AG04450 (cell line): ENCODE measurements at regions not wholly inside any gene's neighbourhood (a gene's known extent, or its start where the extent isn't known, plus 50 kb on each side); places are given as distances from the start of the nearest gene placed in this dataset.

Experiments used
- CTCF ChIA-PET: fragments of 300-600, 350-600 bp; formaldehyde crosslinking; extraction: SDS; loops from one replicate; lab custom pipeline; 2022; ENCODE audit warnings: antibody characterized with exemption, inconsistent platforms; lab: Charles Lee
- POLR2A ChIA-PET: fragments of 350-600 bp; formaldehyde crosslinking; extraction: SDS; loops from one replicate; lab custom pipeline; 2021; ENCODE audit warnings: antibody characterized with exemption, inconsistent platforms; lab: Yijun Ruan, JAX
- DNase-seq: peaks from one replicate; pipeline ENCODE4 v3.0.0-alpha.2; 2011; ENCODE audit warnings: low read depth, low spot score
- H3K27ac ChIP-seq: one replicate; pipeline ENCODE4 v1.5.1; 2012; ENCODE audit warnings: low read depth, low read length, control low read depth
- H3K27me3 ChIP-seq: one replicate; pipeline ENCODE4 v1.6.0; 2012; ENCODE audit warnings: low read length; ENCODE audit not compliant: control insufficient read depth, insufficient read depth
- H3K4me3 ChIP-seq: 2 replicates; pipeline ENCODE4 v1.5.1; 2011; ENCODE audit warnings: mild to moderate bottlenecking, low read depth, low read length, control low read depth
- H3K9me3 ChIP-seq: 2 replicates; pipeline ENCODE4 v1.5.1; 2012; ENCODE audit warnings: low read length; ENCODE audit not compliant: control insufficient read depth, insufficient read depth
- CTCF ChIP-seq: IDR thresholded peaks from 2 replicates; pipeline ENCODE4 v1.5.1; 2011; ENCODE audit warnings: low read depth, low read length, control low read depth, inconsistent platforms

GRCh38 chr19:28350673-28351072 lies 862.3 kb downstream of the UQCRFS1 start:
- CTCF ChIA-PET = no interaction called here
- H3K4me3 ChIP-seq = no peak overlapping the region
- POLR2A ChIA-PET = no interaction called here
- peaks cover 36% of the 10 kb centered on the region for H3K9me3 ChIP-seq
- no peak for DNase-seq
- no peak for TF ChIP-seq CTCF
- H3K27me3 ChIP-seq = no peaks in the 10 kb centered on the region
- no peak overlapping the region for H3K27ac ChIP-seq

GRCh38 chr19:28350037-28350436 lies 862.9 kb downstream of the UQCRFS1 start:
- ChIA-PET POLR2A (no interaction called here), CTCF (no interaction called here)
- no peak overlapping the region for H3K27ac ChIP-seq
- DNase-seq = no peak
- no peak overlapping the region for H3K4me3 ChIP-seq
- H3K27me3 ChIP-seq = no peaks in the 10 kb centered on the region
- peaks cover 41% of the 10 kb centered on the region for H3K9me3 ChIP-seq
- no peak for TF ChIP-seq CTCF

- DNase-seq = no peak
- Histone ChIP-seq H3K9me3 (peaks cover 42% of the 10 kb centered on the region), H3K27me3 (no peaks in the 10 kb centered on the region), H3K27ac (no peak overlapping the region), H3K4me3 (no peak overlapping the region)
- ChIA-PET CTCF (no interaction called here), POLR2A (no interaction called here)
- no peak for TF ChIP-seq CTCF
Measured at GRCh38 chr19:28349604-28350003, 863.3 kb downstream of the UQCRFS1 start.

GRCh38 chr19:28345811-28346210 lies 867.1 kb downstream of the UQCRFS1 start:
- Histone ChIP-seq H3K4me3 (no peak overlapping the region), H3K27me3 (no peaks in the 10 kb centered on the region), H3K9me3 (peaks cover 35% of the 10 kb centered on the region), H3K27ac (no peak overlapping the region)
- CTCF ChIA-PET = no interaction called here
- DNase-seq = no peak
- POLR2A ChIA-PET = no interaction called here
- no peak for TF ChIP-seq CTCF

GRCh38 chr19:28341810-28342350 lies 871.1 kb downstream of the UQCRFS1 start:
- H3K27ac ChIP-seq = no peak overlapping the region
- no peak for DNase-seq
- H3K9me3 ChIP-seq = peaks cover 31% of the 10 kb centered on the region
- H3K4me3 ChIP-seq = no peak overlapping the region
- no peaks in the 10 kb centered on the region for H3K27me3 ChIP-seq
- ChIA-PET CTCF (no interaction called here), POLR2A (no interaction called here)
- no peak for TF ChIP-seq CTCF
